ENCODE measurements at regions not wholly inside any gene's neighbourhood (a gene's known extent, or its start where the extent isn't known, plus 50 kb on each side); places are given as distances from the start of the nearest gene placed in this dataset.
A peak's percentile ranks its signal among the peaks of the same experiment; 100 is the strongest.

DNA sequence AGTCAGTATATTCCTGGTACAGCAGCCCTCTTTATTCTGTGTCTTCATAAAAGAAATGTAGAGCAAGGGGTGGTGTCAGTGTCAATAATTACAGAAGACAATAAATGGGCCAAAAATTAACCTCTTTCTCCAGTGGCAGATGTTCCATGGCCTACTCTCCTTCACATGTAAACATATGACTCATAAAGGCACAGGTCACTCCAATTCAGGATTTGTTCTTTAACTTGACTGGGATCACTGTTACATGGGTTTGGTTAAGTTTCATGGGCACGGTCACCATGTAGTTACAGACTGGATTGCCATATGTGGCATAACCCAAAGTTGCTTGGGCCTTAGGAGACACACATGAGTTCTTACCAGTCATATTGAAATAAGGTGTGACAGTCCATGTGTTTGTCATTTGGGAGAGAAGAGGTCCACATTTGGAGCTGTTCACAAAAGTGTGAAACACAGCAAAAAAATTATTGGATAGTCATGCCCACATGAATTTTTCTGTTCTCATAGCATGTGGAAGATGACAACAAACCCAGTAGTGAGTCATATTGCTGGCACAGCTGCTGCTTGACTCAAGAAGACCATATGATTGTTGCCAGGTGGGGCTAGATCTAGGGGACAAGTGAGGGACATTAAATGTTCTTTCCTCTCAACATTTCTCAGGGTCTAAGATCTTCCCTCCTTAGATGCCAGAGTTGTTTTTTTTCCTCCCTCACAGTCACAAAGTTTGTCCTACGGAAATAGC, 68.1 kb upstream of the HTR2A start:
- no peak overlapping the region for H3K27ac ChIP-seq
- DNase-seq (ENCODE audit: low spot score) = no peak
- TF ChIP-seq, protein P1, sequence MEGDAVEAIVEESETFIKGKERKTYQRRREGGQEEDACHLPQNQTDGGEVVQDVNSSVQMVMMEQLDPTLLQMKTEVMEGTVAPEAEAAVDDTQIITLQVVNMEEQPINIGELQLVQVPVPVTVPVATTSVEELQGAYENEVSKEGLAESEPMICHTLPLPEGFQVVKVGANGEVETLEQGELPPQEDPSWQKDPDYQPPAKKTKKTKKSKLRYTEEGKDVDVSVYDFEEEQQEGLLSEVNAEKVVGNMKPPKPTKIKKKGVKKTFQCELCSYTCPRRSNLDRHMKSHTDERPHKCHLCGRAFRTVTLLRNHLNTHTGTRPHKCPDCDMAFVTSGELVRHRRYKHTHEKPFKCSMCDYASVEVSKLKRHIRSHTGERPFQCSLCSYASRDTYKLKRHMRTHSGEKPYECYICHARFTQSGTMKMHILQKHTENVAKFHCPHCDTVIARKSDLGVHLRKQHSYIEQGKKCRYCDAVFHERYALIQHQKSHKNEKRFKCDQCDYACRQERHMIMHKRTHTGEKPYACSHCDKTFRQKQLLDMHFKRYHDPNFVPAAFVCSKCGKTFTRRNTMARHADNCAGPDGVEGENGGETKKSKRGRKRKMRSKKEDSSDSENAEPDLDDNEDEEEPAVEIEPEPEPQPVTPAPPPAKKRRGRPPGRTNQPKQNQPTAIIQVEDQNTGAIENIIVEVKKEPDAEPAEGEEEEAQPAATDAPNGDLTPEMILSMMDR (IDR thresholded peaks at IDR 0.05; ENCODE audit: poor library complexity) = no peak
- no peak for TF ChIP-seq EZH2phosphoT487 (IDR thresholded peaks at IDR 0.05; ENCODE audit: low read depth, severe bottlenecking, unreplicated experiment)
- no peak for TF ChIP-seq EZH2 (IDR thresholded peaks at IDR 0.05; ENCODE audit: borderline replicate concordance)
- no peaks in the 10 kb centered on the region for H3K4me1 ChIP-seq (ENCODE audit: insufficient read depth)
- H3K9me3 ChIP-seq (ENCODE audit: low read depth) = no peaks in the 10 kb centered on the region
- H3K27me3 ChIP-seq = no peaks in the 10 kb centered on the region
- H2AFZ ChIP-seq = no peak overlapping the region
- no peaks in the 10 kb centered on the region for H4K20me1 ChIP-seq (ENCODE audit: insufficient read depth, poor library complexity, severe bottlenecking)
- H3K9me2 ChIP-seq (replicated peaks; ENCODE audit: insufficient read depth) = no peaks in the 10 kb centered on the region
- no peaks in the 10 kb centered on the region for H3K79me2 ChIP-seq
- H3K36me3 ChIP-seq (replicated peaks; ENCODE audit: insufficient read depth, low read depth) = no peaks in the 10 kb centered on the region
- WGBS (ENCODE audit: low lambda C conversion rate, missing lambda C conversion rate) = 51% methylated on average over 2 of the region's 2 CpGs
- no peak overlapping the region for H3K4me2 ChIP-seq
- no peak overlapping the region for H3K4me3 ChIP-seq

DNA sequence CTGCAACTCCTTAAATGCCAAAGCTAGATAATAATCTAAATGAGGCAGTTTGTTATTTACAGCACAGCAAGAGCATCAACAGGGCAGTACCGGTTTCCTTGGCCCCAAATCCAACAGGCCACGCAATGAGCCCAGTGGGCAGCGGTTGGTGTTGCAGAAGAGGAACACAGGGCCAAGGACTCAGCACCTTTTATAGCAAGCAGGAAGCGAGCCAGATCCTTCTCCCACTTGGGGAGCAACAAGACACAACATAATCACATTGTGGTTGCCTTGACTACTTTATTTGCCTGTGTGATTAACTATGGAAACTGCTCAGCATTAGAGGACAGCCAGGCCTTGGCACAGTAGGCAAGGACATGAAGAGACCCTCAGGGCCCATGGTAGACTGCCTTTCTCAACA, 67.1 kb upstream of the HTR2A start:
- no peak overlapping the region for H3K4me2 ChIP-seq
- no peak overlapping the region for H3K4me3 ChIP-seq
- no peak for TF ChIP-seq EZH2 (IDR thresholded peaks at IDR 0.05; ENCODE audit: borderline replicate concordance)
- TF ChIP-seq, protein P1 (IDR thresholded peaks at IDR 0.05; ENCODE audit: poor library complexity) = no peak
- no peak for TF ChIP-seq EZH2phosphoT487 (IDR thresholded peaks at IDR 0.05; ENCODE audit: low read depth, severe bottlenecking, unreplicated experiment)
- H3K9me2 ChIP-seq (replicated peaks; ENCODE audit: insufficient read depth) = no peaks in the 10 kb centered on the region
- DNase-seq (ENCODE audit: low spot score) = no peak
- H3K27me3 ChIP-seq = no peaks in the 10 kb centered on the region
- no peaks in the 10 kb centered on the region for H3K36me3 ChIP-seq (replicated peaks; ENCODE audit: insufficient read depth, low read depth)
- H2AFZ ChIP-seq = no peak overlapping the region
- WGBS (ENCODE audit: low lambda C conversion rate, missing lambda C conversion rate) = 91% methylated on average over 4 of the region's 4 CpGs
- no peak overlapping the region for H3K27ac ChIP-seq
- H3K4me1 ChIP-seq (ENCODE audit: insufficient read depth) = no peaks in the 10 kb centered on the region
- H3K79me2 ChIP-seq = no peaks in the 10 kb centered on the region
- H4K20me1 ChIP-seq (ENCODE audit: insufficient read depth, poor library complexity, severe bottlenecking) = no peaks in the 10 kb centered on the region
- no peaks in the 10 kb centered on the region for H3K9me3 ChIP-seq (ENCODE audit: low read depth)

DNA sequence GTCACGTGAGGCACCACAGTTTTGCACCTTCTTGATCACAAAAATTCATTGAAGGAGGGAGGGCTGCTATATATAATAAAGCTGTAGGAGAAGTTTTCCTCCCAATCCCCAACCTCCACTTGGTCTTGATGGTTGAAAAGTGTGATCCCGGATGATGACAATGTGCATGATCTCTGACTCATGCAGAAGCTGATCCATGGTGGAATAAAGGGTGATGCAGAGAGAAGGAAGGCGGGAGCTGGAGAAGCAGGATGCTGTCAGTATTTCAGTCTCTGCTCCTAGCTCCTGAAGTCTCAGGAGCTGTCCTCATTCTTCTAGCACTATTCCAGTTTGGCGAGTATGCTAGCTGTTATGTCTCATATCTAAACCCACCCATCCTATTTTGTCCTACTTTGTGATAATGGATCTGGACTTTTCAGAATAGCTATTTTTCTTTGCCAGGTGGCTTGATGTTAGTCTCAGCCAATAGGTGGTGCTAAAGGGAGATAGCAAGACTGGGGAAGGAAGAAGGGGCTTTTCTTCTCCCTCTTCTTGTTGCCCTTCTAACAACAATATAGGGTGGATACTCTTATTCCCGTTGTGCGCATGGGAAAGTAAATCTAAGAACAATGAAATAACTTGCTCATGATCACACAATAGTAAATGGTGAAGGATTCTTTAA, 65.6 kb upstream of the HTR2A start:
- no peak overlapping the region for H3K4me2 ChIP-seq
- 79% methylated on average over 6 of the region's 6 CpGs for WGBS (ENCODE audit: low lambda C conversion rate, missing lambda C conversion rate)
- H3K27me3 ChIP-seq = no peaks in the 10 kb centered on the region
- H3K4me3 ChIP-seq = no peak overlapping the region
- no peaks in the 10 kb centered on the region for H4K20me1 ChIP-seq (ENCODE audit: insufficient read depth, poor library complexity, severe bottlenecking)
- H3K36me3 ChIP-seq (replicated peaks; ENCODE audit: insufficient read depth, low read depth) = no peaks in the 10 kb centered on the region
- H3K79me2 ChIP-seq = no peaks in the 10 kb centered on the region
- DNase-seq (ENCODE audit: low spot score) = no peak
- no peaks in the 10 kb centered on the region for H3K4me1 ChIP-seq (ENCODE audit: insufficient read depth)
- no peaks in the 10 kb centered on the region for H3K9me3 ChIP-seq (ENCODE audit: low read depth)
- TF ChIP-seq, protein P1 (IDR thresholded peaks at IDR 0.05; ENCODE audit: poor library complexity) = peak; percentile 27
- no peak for TF ChIP-seq EZH2phosphoT487 (IDR thresholded peaks at IDR 0.05; ENCODE audit: low read depth, severe bottlenecking, unreplicated experiment)
- no peak overlapping the region for H3K27ac ChIP-seq
- no peak overlapping the region for H2AFZ ChIP-seq
- H3K9me2 ChIP-seq (replicated peaks; ENCODE audit: insufficient read depth) = no peaks in the 10 kb centered on the region

Data from hepatocyte (in vitro differentiated cells).